PC-9 (cell line): ENCODE measurements at regions not wholly inside any gene's neighbourhood (a gene's known extent, or its start where the extent isn't known, plus 50 kb on each side); places are given as distances from the start of the nearest gene placed in this dataset.

ENCODE experiments used
- BruUV-seq: library from RNA; stranded (reverse); fragments of 400-500 nt; replicated peaks from 2 replicates; lab custom pipeline; 2021; lab: Mats Ljungman, UMichigan
- CTCF ChIA-PET: fragments of 300-600 bp; sonication (Branson Sonifier 250); formaldehyde crosslinking; loops from one replicate; lab custom pipeline; 2022; ENCODE audit warnings: antibody characterized with exemption; lab: Charles Lee
- POLR2A ChIA-PET: fragments of 300-600 bp; sonication (Branson Sonifier 250); formaldehyde crosslinking; loops from one replicate; lab custom pipeline; 2022; ENCODE audit warnings: antibody characterized with exemption; ENCODE audit not compliant: unreplicated experiment; lab: Charles Lee
- DNase-seq, 2 experiments: peaks; one replicate each; pipeline versions ENCODE4 v3.0.0 to v3.0.0-alpha.2; 2015 to 2022; ENCODE audit warnings: mixed read lengths in 1 of 2
- H2AFZ ChIP-seq: fragments of 200-600 bp; sonication (generic); 2 replicates; pipeline ENCODE4 v1.8.1; 2017; ENCODE audit warnings: antibody characterized with exemption
- H3F3A ChIP-seq: fragments of 200-600 bp; sonication (generic); 2 replicates; pipeline ENCODE4 v1.8.1; 2017; ENCODE audit warnings: antibody characterized with exemption, mild to moderate bottlenecking, low read depth; ENCODE audit not compliant: insufficient read depth
- H3K27ac ChIP-seq: fragments of 200-600 bp; sonication (generic); 2 replicates; pipeline ENCODE4 v1.6.1; 2016; ENCODE audit warnings: mixed run types
- H3K27me3 ChIP-seq: fragments of 200-600 bp; sonication (generic); 2 replicates; pipeline ENCODE4 v1.6.1; 2016; ENCODE audit warnings: low read depth, mixed run types; ENCODE audit not compliant: insufficient read depth
- H3K36me3 ChIP-seq: fragments of 200-600 bp; sonication (generic); 2 replicates; pipeline ENCODE4 v1.6.1; 2016; ENCODE audit warnings: low read depth, mixed run types
- H3K4me1 ChIP-seq: fragments of 200-600 bp; sonication (generic); replicated peaks from 2 replicates; pipeline ENCODE4 v1.6.1; 2016; ENCODE audit warnings: mixed run types; ENCODE audit not compliant: insufficient read depth
- H3K4me2 ChIP-seq: fragments of 200-600 bp; sonication (generic); 2 replicates; pipeline ENCODE4 v1.6.1; 2017; ENCODE audit warnings: mixed run types
- H3K4me3 ChIP-seq: fragments of 200-600 bp; sonication (generic); 2 replicates; pipeline ENCODE4 v1.6.1; 2016; ENCODE audit warnings: mixed run types
- H3K79me2 ChIP-seq: fragments of 200-600 bp; sonication (generic); 2 replicates; pipeline ENCODE4 v1.6.1; 2017; ENCODE audit warnings: low read depth, mixed run types
- H3K9me2 ChIP-seq: fragments of 200-600 bp; sonication (generic); 2 replicates; pipeline ENCODE4 v1.8.1; 2017; ENCODE audit warnings: mild to moderate bottlenecking; ENCODE audit not compliant: insufficient read depth
- H3K9me3 ChIP-seq: fragments of 200-600 bp; sonication (generic); 2 replicates; pipeline ENCODE4 v1.8.1; 2016; ENCODE audit warnings: low read depth; ENCODE audit not compliant: insufficient read depth
- H4K20me1 ChIP-seq: fragments of 200-600 bp; sonication (generic); 2 replicates; pipeline ENCODE4 v1.8.1; 2017; ENCODE audit not compliant: insufficient read depth
- EZH2 ChIP-seq: fragments of 200-600 bp; sonication (generic); IDR thresholded peaks from 2 replicates; pipeline ENCODE4 v1.8.0; 2017; ENCODE audit warnings: antibody characterized with exemption, low read depth
- intact Hi-C: fragments of 100-400 bp; cut with micrococcal nuclease; formaldehyde crosslinking; loops from one replicate; pipeline ENCODE4 v1.10.0; 2022; ENCODE audit not compliant: unreplicated experiment
- TF ChIP-seq, protein P1 (sequence below): fragments of 200-600 bp; sonication (generic); conservative IDR thresholded peaks from 2 replicates; pipeline ENCODE4 v1.6.1; 2017; ENCODE audit warnings: mixed run types, antibody characterized with exemption, mild to moderate bottlenecking, moderate library complexity

DNA sequence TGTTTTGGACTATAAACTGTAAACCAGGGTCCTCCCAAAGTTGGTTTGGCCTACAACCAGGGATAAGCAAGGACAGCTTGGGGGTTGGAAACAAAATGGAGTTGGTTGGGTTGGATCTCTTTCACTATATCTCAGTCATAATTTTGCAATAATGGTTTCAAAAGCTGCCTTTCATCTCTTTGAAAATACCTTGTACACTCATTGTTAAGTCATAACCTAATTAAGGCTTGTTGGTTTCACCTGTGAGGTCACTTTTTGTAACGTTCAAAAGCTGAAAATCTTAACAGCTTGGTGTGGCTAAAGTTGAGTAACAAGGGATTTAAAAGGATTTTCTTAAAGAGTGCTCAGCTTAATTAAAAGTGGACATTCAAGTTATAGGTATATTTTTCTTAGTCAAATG is 476.1 kb downstream of the IPMK start:
- ChIA-PET POLR2A (no interaction called here), CTCF (no interaction called here)
- H3K79me2 ChIP-seq = no peaks in the 10 kb centered on the region
- no peak overlapping the region for H3K4me2 ChIP-seq
- intact Hi-C loops = no loop called here
- no TSS peak for BruUV-seq
- no peak for TF ChIP-seq EZH2
- TF ChIP-seq, protein P1, sequence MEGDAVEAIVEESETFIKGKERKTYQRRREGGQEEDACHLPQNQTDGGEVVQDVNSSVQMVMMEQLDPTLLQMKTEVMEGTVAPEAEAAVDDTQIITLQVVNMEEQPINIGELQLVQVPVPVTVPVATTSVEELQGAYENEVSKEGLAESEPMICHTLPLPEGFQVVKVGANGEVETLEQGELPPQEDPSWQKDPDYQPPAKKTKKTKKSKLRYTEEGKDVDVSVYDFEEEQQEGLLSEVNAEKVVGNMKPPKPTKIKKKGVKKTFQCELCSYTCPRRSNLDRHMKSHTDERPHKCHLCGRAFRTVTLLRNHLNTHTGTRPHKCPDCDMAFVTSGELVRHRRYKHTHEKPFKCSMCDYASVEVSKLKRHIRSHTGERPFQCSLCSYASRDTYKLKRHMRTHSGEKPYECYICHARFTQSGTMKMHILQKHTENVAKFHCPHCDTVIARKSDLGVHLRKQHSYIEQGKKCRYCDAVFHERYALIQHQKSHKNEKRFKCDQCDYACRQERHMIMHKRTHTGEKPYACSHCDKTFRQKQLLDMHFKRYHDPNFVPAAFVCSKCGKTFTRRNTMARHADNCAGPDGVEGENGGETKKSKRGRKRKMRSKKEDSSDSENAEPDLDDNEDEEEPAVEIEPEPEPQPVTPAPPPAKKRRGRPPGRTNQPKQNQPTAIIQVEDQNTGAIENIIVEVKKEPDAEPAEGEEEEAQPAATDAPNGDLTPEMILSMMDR = no peak
- H3K9me2 ChIP-seq = no peaks in the 10 kb centered on the region
- no peaks in the 10 kb centered on the region for H3K36me3 ChIP-seq
- H3F3A ChIP-seq = no peaks in the 10 kb centered on the region
- no peaks in the 10 kb centered on the region for H3K9me3 ChIP-seq
- H3K4me3 ChIP-seq = no peak overlapping the region
- peaks cover 3% of the 10 kb centered on the region for H3K4me1 ChIP-seq
- no peaks in the 10 kb centered on the region for H4K20me1 ChIP-seq
- no peak overlapping the region for H3K27ac ChIP-seq
- DNase-seq = no peak
- no peak overlapping the region for H2AFZ ChIP-seq
- no peaks in the 10 kb centered on the region for H3K27me3 ChIP-seq

DNA sequence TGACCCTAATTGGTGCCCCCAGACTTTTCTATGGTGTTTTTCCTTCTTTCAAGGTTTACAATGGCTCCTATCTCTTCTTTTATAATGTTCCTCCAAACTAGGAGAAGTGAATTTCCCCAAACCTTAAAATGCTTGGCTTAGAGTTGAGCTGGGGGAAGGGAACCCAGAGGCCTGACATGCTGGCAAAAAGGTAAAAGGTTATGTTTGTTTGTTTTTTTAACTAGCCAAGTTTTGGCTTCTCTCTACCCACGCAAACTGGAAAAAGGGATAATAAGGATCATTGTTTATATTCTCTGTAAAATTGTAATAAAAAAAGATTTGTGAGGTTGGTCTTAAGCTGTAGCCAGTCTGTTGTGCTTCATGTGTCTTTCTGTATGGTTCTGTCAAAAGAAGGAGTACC is 477.0 kb downstream of the IPMK start:
- Histone ChIP-seq H3K9me2 (no peaks in the 10 kb centered on the region), H4K20me1 (no peaks in the 10 kb centered on the region), H3K9me3 (no peaks in the 10 kb centered on the region), H3F3A (no peaks in the 10 kb centered on the region; the same call in 1 of the 2 replicates), H3K4me3 (no peak overlapping the region), H3K36me3 (no peaks in the 10 kb centered on the region), H3K27me3 (no peaks in the 10 kb centered on the region), H2AFZ (no peak overlapping the region), H3K79me2 (no peaks in the 10 kb centered on the region), H3K27ac (no peak overlapping the region), H3K4me2 (no peak overlapping the region), H3K4me1 (peaks cover 11% of the 10 kb centered on the region)
- no peak for TF ChIP-seq EZH2
- TF ChIP-seq, protein P1 = no peak
- POLR2A ChIA-PET = no interaction called here
- intact Hi-C loops = no loop called here
- CTCF ChIA-PET = no interaction called here
- DNase-seq = no peak
- BruUV-seq = no TSS peak

DNA sequence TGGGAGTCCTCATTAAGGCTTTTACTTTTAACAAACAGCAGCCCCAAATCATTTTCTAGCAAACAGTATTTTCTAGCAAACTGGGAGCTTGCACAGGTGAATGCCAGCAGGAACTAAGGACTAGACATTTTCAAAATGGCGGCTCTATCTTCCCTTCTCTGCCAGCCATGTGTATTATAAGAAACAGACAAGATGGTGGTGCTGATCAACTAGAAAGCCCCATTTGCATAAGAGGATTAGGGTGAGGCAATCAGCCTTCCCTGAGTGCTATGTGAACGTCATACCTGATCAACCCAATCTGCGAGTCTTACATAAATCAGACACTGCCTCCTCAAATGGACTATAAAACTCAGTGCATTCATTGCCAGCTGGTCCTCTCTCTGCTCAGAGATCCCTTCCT is 479.6 kb downstream of the IPMK start:
- ChIA-PET POLR2A (no interaction called here), CTCF (no interaction called here)
- Histone ChIP-seq H3K9me3 (no peaks in the 10 kb centered on the region), H2AFZ (peak overlapping the region; percentile 29; the same call in 1 of the 2 replicates), H3F3A (peaks cover 6% of the 10 kb centered on the region; the same call in 1 of the 2 replicates), H3K9me2 (no peaks in the 10 kb centered on the region), H3K4me3 (no peak overlapping the region), H3K27me3 (no peaks in the 10 kb centered on the region), H3K4me2 (no peak overlapping the region), H3K27ac (no peak overlapping the region), H3K4me1 (peaks cover 21% of the 10 kb centered on the region), H3K79me2 (no peaks in the 10 kb centered on the region), H4K20me1 (no peaks in the 10 kb centered on the region; the same call in 1 of the 2 replicates), H3K36me3 (no peaks in the 10 kb centered on the region)
- intact Hi-C loops = no loop called here
- no TSS peak for BruUV-seq
- TF ChIP-seq EZH2 = no peak
- TF ChIP-seq, protein P1 = no peak
- no peak for DNase-seq
